Endodermal cell (in vitro differentiated cells): ENCODE measurements at regions not wholly inside any gene's neighbourhood (a gene's known extent, or its start where the extent isn't known, plus 50 kb on each side); places are given as distances from the start of the nearest gene placed in this dataset.

Source experiments
- DNase-seq: peaks from one replicate; pipeline ENCODE4 v3.0.0-alpha.2; 2017
- H3K27ac ChIP-seq: 2 replicates; pipeline ENCODE4 v1.5.1; 2013; ENCODE audit warnings: mild to moderate bottlenecking, low read depth, low read length, moderate library complexity
- H3K27me3 ChIP-seq: 2 replicates; pipeline ENCODE4 v1.6.1; 2013; ENCODE audit warnings: mild to moderate bottlenecking, low read length, moderate library complexity; ENCODE audit not compliant: insufficient read depth, control insufficient read depth, poor library complexity, severe bottlenecking
- H3K36me3 ChIP-seq: 2 replicates; pipeline ENCODE4 v1.7.0; 2013; ENCODE audit warnings: mild to moderate bottlenecking, low read length, moderate library complexity; ENCODE audit not compliant: control insufficient read depth, insufficient read depth
- H3K4me1 ChIP-seq: one replicate; pipeline ENCODE4 v1.7.0; 2013; ENCODE audit warnings: low read length; ENCODE audit not compliant: control insufficient read depth, insufficient read depth
- H3K4me3 ChIP-seq: 2 replicates; pipeline ENCODE4 v1.5.1; 2013; ENCODE audit warnings: mild to moderate bottlenecking, low read length, moderate library complexity
- H3K9ac ChIP-seq: 2 replicates; pipeline ENCODE4 v1.6.1; 2013; ENCODE audit warnings: mild to moderate bottlenecking, low read length, moderate library complexity; ENCODE audit not compliant: poor library complexity, severe bottlenecking; ENCODE audit errors: extremely low read depth
- H3K9me3 ChIP-seq: 2 replicates; pipeline ENCODE4 v1.6.1; 2013; ENCODE audit warnings: mild to moderate bottlenecking, low read length, moderate library complexity; ENCODE audit not compliant: control insufficient read depth
- H3K27ac Mint-ChIP-seq: 2 replicates; pipeline ENCODE4 v1.8.0; 2020; ENCODE audit warnings: mixed read lengths
- H3K27me3 Mint-ChIP-seq: 2 replicates; pipeline ENCODE4 v1.8.0; 2021; ENCODE audit warnings: mild to moderate bottlenecking, mixed read lengths; ENCODE audit not compliant: insufficient read depth
- H3K36me3 Mint-ChIP-seq: 2 replicates; pipeline ENCODE4 v1.8.0; 2020; ENCODE audit warnings: low read depth, mixed read lengths
- H3K4me1 Mint-ChIP-seq: 2 replicates; pipeline ENCODE4 v1.8.0; 2020; ENCODE audit warnings: mixed read lengths
- H3K4me3 Mint-ChIP-seq: 2 replicates; pipeline ENCODE4 v1.8.0; 2020; ENCODE audit warnings: mild to moderate bottlenecking, moderate library complexity, mixed read lengths
- H3K9me3 Mint-ChIP-seq: 2 replicates; pipeline ENCODE4 v1.8.0; 2020; ENCODE audit warnings: mild to moderate bottlenecking, mixed read lengths
- WGBS, 2 experiments: methylation state at CpG; one replicate each; pipeline versions ENCODE4 v1.1.5 to v1.1.7; 2013; ENCODE audit warnings: missing lambda C conversion rate in 2 of 2, mixed read lengths in 1 of 2; ENCODE audit not compliant: insufficient coverage in 1 of 2, insufficient read length in 1 of 2; 5-methylcytosine and 5-hydroxymethylcytosine counted together
- TF ChIP-seq, protein P1 (sequence below): fragments of 200-600 bp; sonication (generic); conservative IDR thresholded peaks from 2 replicates; pipeline ENCODE4 v1.5.0; 2021; ENCODE audit warnings: antibody characterized with exemption, mild to moderate bottlenecking

- Mint-ChIP-seq H3K36me3 (no peaks in the 10 kb centered on the region), H3K9me3 (no peaks in the 10 kb centered on the region), H3K4me3 (no peak overlapping the region), H3K4me1 (no peaks in the 10 kb centered on the region), H3K27ac (no peak overlapping the region), H3K27me3 (no peaks in the 10 kb centered on the region)
- Histone ChIP-seq H3K36me3 (no peaks in the 10 kb centered on the region), H3K4me1 (no peaks in the 10 kb centered on the region), H3K27me3 (no peaks in the 10 kb centered on the region), H3K4me3 (no peak overlapping the region), H3K9me3 (no peaks in the 10 kb centered on the region), H3K9ac (no peak overlapping the region), H3K27ac (no peak overlapping the region)
- WGBS, 2 experiments: 76 to 84% methylated on average over 3 to 7 of the region's 7 CpGs
- DNase-seq: no peak
- TF ChIP-seq, protein P1, sequence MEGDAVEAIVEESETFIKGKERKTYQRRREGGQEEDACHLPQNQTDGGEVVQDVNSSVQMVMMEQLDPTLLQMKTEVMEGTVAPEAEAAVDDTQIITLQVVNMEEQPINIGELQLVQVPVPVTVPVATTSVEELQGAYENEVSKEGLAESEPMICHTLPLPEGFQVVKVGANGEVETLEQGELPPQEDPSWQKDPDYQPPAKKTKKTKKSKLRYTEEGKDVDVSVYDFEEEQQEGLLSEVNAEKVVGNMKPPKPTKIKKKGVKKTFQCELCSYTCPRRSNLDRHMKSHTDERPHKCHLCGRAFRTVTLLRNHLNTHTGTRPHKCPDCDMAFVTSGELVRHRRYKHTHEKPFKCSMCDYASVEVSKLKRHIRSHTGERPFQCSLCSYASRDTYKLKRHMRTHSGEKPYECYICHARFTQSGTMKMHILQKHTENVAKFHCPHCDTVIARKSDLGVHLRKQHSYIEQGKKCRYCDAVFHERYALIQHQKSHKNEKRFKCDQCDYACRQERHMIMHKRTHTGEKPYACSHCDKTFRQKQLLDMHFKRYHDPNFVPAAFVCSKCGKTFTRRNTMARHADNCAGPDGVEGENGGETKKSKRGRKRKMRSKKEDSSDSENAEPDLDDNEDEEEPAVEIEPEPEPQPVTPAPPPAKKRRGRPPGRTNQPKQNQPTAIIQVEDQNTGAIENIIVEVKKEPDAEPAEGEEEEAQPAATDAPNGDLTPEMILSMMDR: no peak
These were observed 425.5 kb downstream of the TENT5A start for GRCh38 chr6:81326881-81327561.

GRCh38 chr6:81309811-81310210 lies 442.7 kb downstream of the TENT5A start:
- H3K4me1 ChIP-seq: no peaks in the 10 kb centered on the region
- no peaks in the 10 kb centered on the region for H3K9me3 ChIP-seq
- no peaks in the 10 kb centered on the region for H3K36me3 ChIP-seq
- no peak for DNase-seq
- H3K4me3 ChIP-seq: no peak overlapping the region
- H3K9ac ChIP-seq: no peak overlapping the region
- no peak overlapping the region for H3K4me3 Mint-ChIP-seq
- TF ChIP-seq, protein P1: no peak
- no peaks in the 10 kb centered on the region for H3K4me1 Mint-ChIP-seq
- no peaks in the 10 kb centered on the region for H3K9me3 Mint-ChIP-seq
- no peak overlapping the region for H3K27ac ChIP-seq
- no peak overlapping the region for H3K27ac Mint-ChIP-seq
- H3K36me3 Mint-ChIP-seq: no peaks in the 10 kb centered on the region
- 83 to 100% methylated on average over 1 to 2 of the region's 2 CpGs for WGBS, 2 experiments
- no peaks in the 10 kb centered on the region for H3K27me3 ChIP-seq
- H3K27me3 Mint-ChIP-seq: no peaks in the 10 kb centered on the region

- Histone ChIP-seq H3K9ac (no peak overlapping the region), H3K9me3 (no peaks in the 10 kb centered on the region), H3K4me1 (no peaks in the 10 kb centered on the region), H3K4me3 (no peak overlapping the region), H3K36me3 (no peaks in the 10 kb centered on the region), H3K27ac (no peak overlapping the region), H3K27me3 (no peaks in the 10 kb centered on the region)
- H3K4me3 Mint-ChIP-seq: no peak overlapping the region
- no peaks in the 10 kb centered on the region for H3K4me1 Mint-ChIP-seq
- no peak for DNase-seq
- H3K27ac Mint-ChIP-seq: no peak overlapping the region
- TF ChIP-seq, protein P1: no peak
- WGBS, 2 experiments: 91 to 100% methylated on average over 5 to 6 of the region's 6 CpGs
- no peaks in the 10 kb centered on the region for H3K27me3 Mint-ChIP-seq
- no peaks in the 10 kb centered on the region for H3K36me3 Mint-ChIP-seq
- no peaks in the 10 kb centered on the region for H3K9me3 Mint-ChIP-seq
These were observed 443.8 kb downstream of the TENT5A start for GRCh38 chr6:81308577-81309279.
